PC-9 (cell line): ENCODE measurements at regions not wholly inside any gene's neighbourhood (a gene's known extent, or its start where the extent isn't known, plus 50 kb on each side); places are given as distances from the start of the nearest gene placed in this dataset.

Experiments
- BruUV-seq: library from RNA; stranded (reverse); fragments of 400-500 nt; replicated peaks from 2 replicates; lab custom pipeline; 2021; lab: Mats Ljungman, UMichigan
- CTCF ChIA-PET: fragments of 300-600 bp; sonication (Branson Sonifier 250); formaldehyde crosslinking; loops from one replicate; lab custom pipeline; 2022; ENCODE audit warnings: antibody characterized with exemption; lab: Charles Lee
- POLR2A ChIA-PET: fragments of 300-600 bp; sonication (Branson Sonifier 250); formaldehyde crosslinking; loops from one replicate; lab custom pipeline; 2022; ENCODE audit warnings: antibody characterized with exemption; ENCODE audit not compliant: unreplicated experiment; lab: Charles Lee
- DNase-seq, 2 experiments: peaks; one replicate each; pipeline versions ENCODE4 v3.0.0 to v3.0.0-alpha.2; 2015 to 2022; ENCODE audit warnings: mixed read lengths in 1 of 2
- H2AFZ ChIP-seq: fragments of 200-600 bp; sonication (generic); 2 replicates; pipeline ENCODE4 v1.8.1; 2017; ENCODE audit warnings: antibody characterized with exemption
- H3F3A ChIP-seq: fragments of 200-600 bp; sonication (generic); 2 replicates; pipeline ENCODE4 v1.8.1; 2017; ENCODE audit warnings: antibody characterized with exemption, mild to moderate bottlenecking, low read depth; ENCODE audit not compliant: insufficient read depth
- H3K27ac ChIP-seq: fragments of 200-600 bp; sonication (generic); 2 replicates; pipeline ENCODE4 v1.6.1; 2016; ENCODE audit warnings: mixed run types
- H3K27me3 ChIP-seq: fragments of 200-600 bp; sonication (generic); 2 replicates; pipeline ENCODE4 v1.6.1; 2016; ENCODE audit warnings: low read depth, mixed run types; ENCODE audit not compliant: insufficient read depth
- H3K36me3 ChIP-seq: fragments of 200-600 bp; sonication (generic); 2 replicates; pipeline ENCODE4 v1.6.1; 2016; ENCODE audit warnings: low read depth, mixed run types
- H3K4me1 ChIP-seq: fragments of 200-600 bp; sonication (generic); replicated peaks from 2 replicates; pipeline ENCODE4 v1.6.1; 2016; ENCODE audit warnings: mixed run types; ENCODE audit not compliant: insufficient read depth
- H3K4me2 ChIP-seq: fragments of 200-600 bp; sonication (generic); 2 replicates; pipeline ENCODE4 v1.6.1; 2017; ENCODE audit warnings: mixed run types
- H3K4me3 ChIP-seq: fragments of 200-600 bp; sonication (generic); 2 replicates; pipeline ENCODE4 v1.6.1; 2016; ENCODE audit warnings: mixed run types
- H3K79me2 ChIP-seq: fragments of 200-600 bp; sonication (generic); 2 replicates; pipeline ENCODE4 v1.6.1; 2017; ENCODE audit warnings: low read depth, mixed run types
- H3K9me2 ChIP-seq: fragments of 200-600 bp; sonication (generic); 2 replicates; pipeline ENCODE4 v1.8.1; 2017; ENCODE audit warnings: mild to moderate bottlenecking; ENCODE audit not compliant: insufficient read depth
- H3K9me3 ChIP-seq: fragments of 200-600 bp; sonication (generic); 2 replicates; pipeline ENCODE4 v1.8.1; 2016; ENCODE audit warnings: low read depth; ENCODE audit not compliant: insufficient read depth
- H4K20me1 ChIP-seq: fragments of 200-600 bp; sonication (generic); 2 replicates; pipeline ENCODE4 v1.8.1; 2017; ENCODE audit not compliant: insufficient read depth
- CTCF ChIP-seq: fragments of 200-600 bp; sonication (generic); conservative IDR thresholded peaks from 2 replicates; pipeline ENCODE4 v1.6.1; 2017; ENCODE audit warnings: mixed run types, antibody characterized with exemption, mild to moderate bottlenecking, moderate library complexity
- EZH2 ChIP-seq: fragments of 200-600 bp; sonication (generic); IDR thresholded peaks from 2 replicates; pipeline ENCODE4 v1.8.0; 2017; ENCODE audit warnings: antibody characterized with exemption, low read depth
- intact Hi-C: fragments of 100-400 bp; cut with micrococcal nuclease; formaldehyde crosslinking; loops from one replicate; pipeline ENCODE4 v1.10.0; 2022; ENCODE audit not compliant: unreplicated experiment

- H3K4me1 ChIP-seq = no peaks in the 10 kb centered on the region
- no peaks in the 10 kb centered on the region for H3K79me2 ChIP-seq
- no peaks in the 10 kb centered on the region for H3K27me3 ChIP-seq
- no peaks in the 10 kb centered on the region for H3K9me2 ChIP-seq
- no TSS peak for BruUV-seq
- H3K36me3 ChIP-seq = no peaks in the 10 kb centered on the region
- CTCF ChIA-PET = no interaction called here
- no peaks in the 10 kb centered on the region for H3F3A ChIP-seq
- no peaks in the 10 kb centered on the region for H3K9me3 ChIP-seq
- no peak overlapping the region for H3K4me3 ChIP-seq
- no peak overlapping the region for H3K4me2 ChIP-seq
- POLR2A ChIA-PET = no interaction called here
- H2AFZ ChIP-seq = no peak overlapping the region
- no peak for DNase-seq
- intact Hi-C loops = no loop called here
- H3K27ac ChIP-seq = no peak overlapping the region
- TF ChIP-seq CTCF (no peak), EZH2 (no peak)
- no peaks in the 10 kb centered on the region for H4K20me1 ChIP-seq
Measured at GRCh38 chr4:110837896-110838450, 215.1 kb upstream of the PITX2 start.

GRCh38 chr4:110840221-110840654 is 217.4 kb upstream of the PITX2 start:
- TF ChIP-seq CTCF (no peak), EZH2 (no peak)
- no peak overlapping the region for H3K4me3 ChIP-seq
- H3K36me3 ChIP-seq = no peaks in the 10 kb centered on the region
- no peaks in the 10 kb centered on the region for H3K27me3 ChIP-seq
- H3K9me3 ChIP-seq = no peaks in the 10 kb centered on the region
- no peaks in the 10 kb centered on the region for H3K79me2 ChIP-seq
- H3F3A ChIP-seq = no peaks in the 10 kb centered on the region
- BruUV-seq = no TSS peak
- no peak overlapping the region for H3K27ac ChIP-seq
- DNase-seq = no peak
- no peaks in the 10 kb centered on the region for H3K9me2 ChIP-seq
- H4K20me1 ChIP-seq = no peaks in the 10 kb centered on the region
- H3K4me1 ChIP-seq = no peaks in the 10 kb centered on the region
- CTCF ChIA-PET = no interaction called here
- no peak overlapping the region for H3K4me2 ChIP-seq
- intact Hi-C loops = no loop called here
- POLR2A ChIA-PET = no interaction called here
- no peak overlapping the region for H2AFZ ChIP-seq

- intact Hi-C loops = no loop called here
- H3K4me1 ChIP-seq = no peaks in the 10 kb centered on the region
- no peak overlapping the region for H3K27ac ChIP-seq
- no TSS peak for BruUV-seq
- H3K9me2 ChIP-seq = no peaks in the 10 kb centered on the region
- no peak for TF ChIP-seq EZH2
- TF ChIP-seq CTCF = no peak
- H3F3A ChIP-seq = no peaks in the 10 kb centered on the region
- H4K20me1 ChIP-seq = no peaks in the 10 kb centered on the region
- H3K36me3 ChIP-seq = no peaks in the 10 kb centered on the region
- no peak overlapping the region for H2AFZ ChIP-seq
- no peak overlapping the region for H3K4me2 ChIP-seq
- DNase-seq = no peak
- ChIA-PET POLR2A (no interaction called here), CTCF (no interaction called here)
- no peaks in the 10 kb centered on the region for H3K27me3 ChIP-seq
- H3K4me3 ChIP-seq = no peak overlapping the region
- H3K79me2 ChIP-seq = no peaks in the 10 kb centered on the region
- H3K9me3 ChIP-seq = no peaks in the 10 kb centered on the region
Measured at GRCh38 chr4:110848787-110849186, 225.9 kb upstream of the PITX2 start.
